ENCODE measurements at regions not wholly inside any gene's neighbourhood (a gene's known extent, or its start where the extent isn't known, plus 50 kb on each side); places are given as distances from the start of the nearest gene placed in this dataset.

DNA sequence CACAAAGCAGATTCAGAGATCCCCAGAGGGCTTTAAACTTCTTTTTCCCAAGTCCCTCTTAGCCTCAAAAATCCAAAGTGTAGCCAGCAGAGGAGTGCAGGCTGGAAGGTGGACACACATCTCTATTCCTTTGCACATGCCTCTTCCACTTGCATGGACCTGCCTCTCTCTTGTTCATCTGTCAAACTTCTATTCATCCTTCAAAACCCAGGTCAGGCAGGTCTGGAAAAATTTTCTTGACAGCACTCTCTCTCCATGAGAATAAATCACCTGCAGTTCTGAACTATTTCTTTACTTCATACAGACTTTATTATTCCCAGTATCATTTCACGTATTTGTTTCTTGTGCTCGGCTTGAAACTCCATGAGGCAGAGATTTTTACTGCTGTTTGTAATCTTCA, 127.5 kb downstream of the SS18 start:
- DNase-seq: no peak

DNA sequence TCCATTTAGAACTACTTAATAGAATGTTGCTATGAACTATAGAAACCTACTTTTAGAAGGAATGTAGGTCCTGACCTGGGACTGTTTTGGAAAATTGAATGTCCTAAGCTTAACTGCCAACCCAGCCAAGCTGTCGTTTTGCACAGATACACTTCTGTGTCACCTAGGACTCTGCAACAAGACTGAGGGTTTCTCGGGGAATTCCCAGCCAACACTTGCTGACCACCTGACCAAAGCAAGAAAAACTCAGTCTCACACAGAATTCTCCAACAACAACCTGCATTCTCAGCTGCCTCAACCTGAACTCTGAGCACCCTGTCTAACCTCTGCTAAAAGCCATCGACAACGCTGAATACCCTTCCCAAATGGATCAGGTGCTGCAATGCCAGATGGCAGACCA, 128.2 kb downstream of the SS18 start:
- DNase-seq: no peak

DNA sequence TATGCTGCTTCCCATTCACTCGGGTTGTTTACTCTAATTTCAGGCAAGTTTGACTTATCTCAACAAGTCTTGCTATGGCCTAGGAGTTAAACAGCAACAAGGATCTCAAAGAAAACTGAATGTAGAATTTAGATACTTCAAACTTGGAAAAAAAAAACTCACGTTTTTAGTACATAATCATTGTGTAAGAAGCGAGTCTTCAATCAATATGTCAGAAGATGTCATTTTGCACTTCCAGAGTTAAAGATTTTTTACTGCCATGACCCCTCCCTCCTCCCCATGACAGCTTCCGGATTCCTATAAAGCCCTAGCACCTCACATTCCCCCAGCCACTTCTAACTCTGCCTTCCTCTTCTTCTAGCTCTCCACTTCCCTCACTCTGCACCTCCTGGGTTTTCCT, 133.4 kb downstream of the SS18 start:
- no peak for DNase-seq

DNA sequence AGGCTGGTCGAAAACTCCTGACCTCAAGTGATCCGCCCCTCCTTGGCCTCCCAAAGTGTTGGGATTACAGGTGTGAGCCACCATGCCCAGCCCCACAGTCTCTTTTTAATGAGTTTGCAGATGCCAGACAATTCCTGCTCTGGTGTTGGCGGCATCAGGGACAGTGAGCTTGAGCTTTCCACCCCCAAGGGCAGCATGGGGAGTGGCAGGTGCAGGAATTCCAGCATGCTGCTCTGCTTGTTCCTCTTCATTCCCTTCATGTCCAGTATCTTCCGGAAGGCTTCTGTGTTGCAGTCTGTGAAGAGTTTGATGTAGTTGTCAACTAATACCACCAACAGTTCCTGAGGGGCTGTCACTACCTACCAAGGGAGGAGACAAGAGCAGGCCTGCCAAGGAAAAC, 137.3 kb downstream of the SS18 start:
- no peak for DNase-seq

DNA sequence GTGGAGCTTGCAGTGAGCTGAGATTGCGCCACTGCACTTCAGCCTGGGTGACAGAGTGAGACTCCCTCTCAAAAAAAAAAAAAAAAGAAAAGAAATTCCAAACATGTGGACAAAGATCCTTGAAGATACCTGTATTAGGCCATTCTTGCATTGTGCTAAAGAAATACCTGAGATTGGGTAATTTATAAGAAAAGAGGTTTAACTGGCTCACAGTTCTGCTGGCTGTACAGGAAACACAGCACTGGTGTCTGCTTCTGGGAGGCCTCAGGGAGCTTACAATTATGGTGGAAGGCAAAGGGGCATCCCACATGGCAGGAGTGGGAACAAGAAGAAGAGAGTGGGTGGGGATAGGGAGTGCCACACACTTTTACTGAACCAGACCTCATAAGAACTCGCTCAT, 140.1 kb downstream of the SS18 start:
- DNase-seq: no peak

DNA sequence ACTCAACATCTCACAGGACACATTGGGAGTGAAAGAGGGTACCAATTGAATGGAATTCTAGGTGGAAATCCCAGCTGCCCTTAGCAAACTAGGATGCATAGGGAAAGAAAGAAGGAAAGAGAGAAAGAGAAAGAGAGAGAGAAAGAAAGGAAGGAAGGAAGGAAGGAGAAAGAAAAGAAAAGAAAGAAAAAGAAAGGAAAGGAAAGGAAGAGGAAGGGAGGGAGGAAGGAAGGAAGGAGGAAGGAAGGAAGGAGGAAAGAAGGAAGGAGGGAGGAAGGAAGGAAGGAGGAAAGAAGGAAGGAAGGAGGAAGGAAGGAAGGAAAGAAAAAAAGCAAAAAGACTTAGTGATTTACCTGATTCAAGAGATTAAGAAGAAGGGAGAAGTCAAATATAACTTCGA, 143.9 kb downstream of the SS18 start:
- DNase-seq: no peak

DNA sequence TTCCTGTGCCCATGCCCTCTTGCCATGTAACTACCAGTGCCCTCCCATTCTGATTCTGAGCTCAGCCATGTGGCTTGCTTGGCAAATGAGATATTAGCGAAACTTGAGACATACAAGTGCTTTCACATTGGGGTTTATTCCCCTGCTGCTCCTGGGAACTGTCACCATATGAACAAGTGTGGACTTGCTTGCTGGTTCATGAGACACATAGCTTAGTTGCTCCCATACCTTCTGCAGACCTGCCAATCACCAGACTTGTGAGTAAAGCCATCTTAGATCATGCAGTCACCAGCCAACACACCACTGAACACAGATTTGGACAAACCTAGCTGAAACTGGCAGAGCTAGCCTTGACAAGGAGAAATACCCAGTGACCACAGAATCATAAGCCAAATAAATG, 155.1 kb downstream of the SS18 start:
- no peak for DNase-seq

DNA sequence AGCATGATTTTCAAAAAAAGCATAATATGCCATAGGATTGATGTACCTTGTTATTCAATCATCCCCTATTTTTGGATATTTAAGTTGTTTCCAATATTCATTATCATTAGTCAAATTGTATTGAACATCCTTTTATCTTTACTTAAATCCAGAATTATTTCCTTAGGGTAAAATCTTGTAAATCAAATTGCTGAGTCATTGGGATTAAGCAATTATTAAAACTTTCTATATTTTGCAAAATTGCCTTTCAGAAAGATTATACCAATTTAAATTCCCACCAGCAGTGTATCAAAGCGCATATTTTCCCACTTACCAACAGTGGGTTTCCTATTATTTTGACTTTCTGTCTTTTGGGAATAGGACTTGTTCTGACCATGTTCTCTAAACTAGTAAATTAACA, 159.3 kb downstream of the SS18 start:
- DNase-seq: no peak

DNA sequence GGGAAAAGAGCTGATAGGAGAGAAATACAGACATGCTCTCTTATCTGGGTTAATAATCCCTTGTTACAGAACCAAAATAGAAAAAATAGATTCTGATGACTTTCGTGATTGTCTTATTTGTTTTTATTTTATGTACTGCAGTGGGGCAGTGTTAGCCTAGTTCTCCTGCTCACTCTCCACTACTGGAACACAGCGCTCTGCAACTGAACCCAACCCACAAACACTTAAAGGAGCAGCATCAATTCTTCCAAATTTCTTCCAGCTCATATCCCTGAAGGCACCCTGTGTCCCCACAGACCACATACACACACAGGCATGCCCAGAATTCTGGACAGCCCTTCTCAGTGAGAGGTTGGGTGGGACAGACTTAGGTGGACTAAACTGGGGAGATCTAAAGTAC, 160.6 kb downstream of the SS18 start:
- DNase-seq: no peak

DNA sequence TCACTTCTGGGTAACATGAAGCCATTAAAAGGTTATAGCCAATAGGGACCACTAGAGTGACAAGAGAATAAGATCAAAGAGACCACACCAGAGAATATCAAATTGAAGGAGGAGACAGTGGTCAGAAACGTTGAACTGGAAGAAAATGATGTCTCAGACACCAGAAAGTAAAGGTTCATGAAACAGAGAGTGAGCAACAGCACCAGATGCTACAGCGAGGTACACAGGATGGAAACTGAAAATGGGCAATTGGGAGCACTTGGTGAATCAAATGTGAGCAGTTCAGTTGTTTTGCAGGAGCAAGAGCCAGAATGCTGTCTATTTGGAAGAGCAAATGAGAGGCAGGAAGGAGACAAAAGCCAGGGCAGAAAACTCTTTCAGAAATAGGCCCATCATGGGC, 162.6 kb downstream of the SS18 start:
- no peak for DNase-seq

DNA sequence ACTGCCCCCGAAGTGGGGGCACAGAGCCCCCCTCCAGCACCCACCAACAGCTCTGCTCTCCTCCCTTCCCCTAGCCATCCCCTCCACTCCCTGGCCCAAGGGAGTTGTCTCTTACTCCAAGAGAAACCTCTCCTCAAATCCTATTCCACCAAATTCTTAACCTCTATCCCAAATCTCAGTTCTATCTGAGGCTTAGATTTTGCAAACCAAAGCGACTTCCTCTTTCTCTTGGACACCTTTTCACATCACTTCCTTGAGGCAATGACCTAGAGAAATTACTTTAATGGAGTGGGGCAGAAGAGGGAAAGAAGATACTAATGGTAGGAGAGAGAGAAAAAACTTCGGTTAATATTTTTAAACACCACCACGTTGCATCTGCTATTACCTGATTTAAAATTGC, 167.2 kb downstream of the SS18 start:
- no peak for DNase-seq

DNA sequence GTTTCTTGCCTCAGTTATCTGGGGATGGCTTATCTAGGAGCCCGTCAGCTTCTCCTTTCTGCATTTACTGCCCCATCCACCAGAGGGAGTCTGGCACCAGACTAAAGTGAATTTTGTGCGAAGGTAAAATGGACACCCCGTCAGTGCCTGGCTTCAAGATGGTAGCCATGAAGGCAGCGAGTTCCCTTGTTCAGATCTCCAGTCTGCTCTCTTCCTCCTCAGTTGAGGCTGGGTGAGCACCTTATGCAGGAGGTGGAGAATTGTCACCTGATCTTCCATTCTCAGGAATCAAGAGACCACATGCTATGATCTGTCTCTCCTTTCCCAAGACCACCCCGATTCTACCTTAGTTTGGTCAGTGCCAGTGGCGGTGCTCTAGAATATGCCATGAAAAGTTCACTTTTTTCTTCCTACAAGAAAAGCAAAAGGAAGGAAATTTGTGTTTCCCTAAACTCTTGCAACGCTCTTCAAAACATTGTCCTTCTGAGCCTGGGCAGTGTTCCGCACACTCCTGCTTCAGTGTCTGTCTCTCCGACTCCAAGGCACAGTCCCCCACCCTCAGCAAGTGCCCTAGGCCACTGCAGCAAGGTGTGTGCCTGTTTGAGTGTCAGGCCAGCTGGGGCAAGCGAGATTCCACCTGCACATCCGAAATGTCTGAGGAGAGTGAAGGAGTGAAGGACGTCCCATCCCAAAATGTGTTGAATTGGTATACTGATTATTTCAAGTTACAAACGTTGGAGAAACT, 168.6 kb downstream of the SS18 start:
- DNase-seq: peak; percentile 13

DNA sequence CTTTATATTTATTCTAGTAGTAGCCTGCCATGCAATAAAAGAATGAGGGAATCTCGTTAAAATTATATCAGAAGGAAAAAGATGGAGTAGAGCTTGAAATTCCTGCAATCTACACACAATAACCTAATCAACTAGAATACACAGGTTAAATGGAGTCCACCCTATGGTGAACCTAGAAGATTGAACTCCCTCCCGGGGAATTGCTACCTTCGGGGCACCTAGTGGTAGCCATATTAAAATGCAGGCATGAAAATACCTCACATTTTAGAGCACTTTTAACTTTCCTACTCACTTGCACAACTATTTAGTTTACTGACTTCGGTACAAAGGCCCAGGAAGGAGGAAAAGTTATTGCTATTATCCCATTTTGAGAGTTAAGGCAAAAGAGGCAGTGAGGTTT, 174.5 kb downstream of the SS18 start:
- no peak for DNase-seq

DNA sequence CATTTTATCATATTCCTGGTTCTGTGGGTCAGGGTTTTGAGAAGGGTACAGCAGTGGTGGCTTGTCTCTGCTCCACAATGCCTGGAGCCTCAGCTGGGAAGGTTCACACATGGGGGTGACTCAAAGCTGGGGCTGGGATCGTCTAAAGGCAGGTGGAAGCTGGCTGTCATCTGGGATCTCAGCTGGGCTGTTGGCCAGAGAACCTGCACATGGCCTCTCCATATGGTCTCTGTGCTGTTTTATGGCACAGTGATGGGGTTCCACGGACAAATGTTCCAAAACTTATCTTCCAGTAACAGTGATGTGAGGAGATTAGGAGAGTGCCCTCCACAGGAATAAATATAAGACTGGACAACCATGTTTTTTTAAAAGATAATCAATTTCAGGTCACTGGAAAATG, 191.4 kb downstream of the SS18 start:
- no peak for DNase-seq

DNA sequence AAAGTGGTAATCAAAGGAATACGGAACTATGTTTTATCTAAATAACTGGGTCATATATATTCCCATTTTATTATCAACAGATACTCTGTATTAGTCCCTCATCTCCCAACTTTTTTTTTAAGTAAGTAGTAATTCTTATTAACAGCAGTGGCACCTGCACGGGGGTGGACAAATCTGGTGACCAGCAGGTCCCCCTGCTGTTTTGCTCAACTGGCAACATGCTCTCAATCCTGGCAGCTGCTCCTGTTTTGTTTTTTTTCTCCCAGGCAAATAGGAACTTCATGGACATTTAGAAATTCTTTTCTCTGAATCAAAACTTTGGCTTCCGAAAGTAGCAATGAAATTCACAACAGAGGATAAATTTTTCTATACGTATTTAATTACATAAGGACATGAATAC, 193.5 kb downstream of the SS18 start:
- no peak for DNase-seq

DNA sequence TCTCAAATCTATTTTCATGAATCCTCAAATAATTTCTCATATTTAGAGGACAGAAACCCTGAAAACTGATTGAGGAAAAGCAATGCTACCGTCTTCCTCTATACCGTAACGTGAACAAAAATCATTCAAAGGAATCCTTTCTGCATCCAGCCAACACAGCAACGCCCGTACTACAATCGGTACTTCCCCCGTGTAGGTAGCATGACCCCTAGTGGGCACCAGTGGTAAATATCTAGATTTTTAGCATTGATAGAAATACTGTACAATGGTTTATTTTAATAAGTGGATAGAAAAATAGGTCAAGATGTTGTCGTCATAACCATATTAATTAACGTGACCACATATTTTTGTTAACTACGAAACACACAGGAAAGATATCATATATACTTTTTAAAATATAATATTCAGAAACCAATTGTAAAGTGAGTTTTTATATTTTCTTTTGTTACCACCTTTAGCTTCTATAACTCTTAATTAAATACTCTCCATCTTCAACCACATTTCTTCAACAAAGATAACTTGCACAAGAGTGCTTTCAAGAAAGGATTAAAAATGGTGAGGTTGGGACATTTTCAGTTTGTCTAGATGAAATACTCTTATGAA, 194.1 kb downstream of the SS18 start:
- DNase-seq: no peak

DNA sequence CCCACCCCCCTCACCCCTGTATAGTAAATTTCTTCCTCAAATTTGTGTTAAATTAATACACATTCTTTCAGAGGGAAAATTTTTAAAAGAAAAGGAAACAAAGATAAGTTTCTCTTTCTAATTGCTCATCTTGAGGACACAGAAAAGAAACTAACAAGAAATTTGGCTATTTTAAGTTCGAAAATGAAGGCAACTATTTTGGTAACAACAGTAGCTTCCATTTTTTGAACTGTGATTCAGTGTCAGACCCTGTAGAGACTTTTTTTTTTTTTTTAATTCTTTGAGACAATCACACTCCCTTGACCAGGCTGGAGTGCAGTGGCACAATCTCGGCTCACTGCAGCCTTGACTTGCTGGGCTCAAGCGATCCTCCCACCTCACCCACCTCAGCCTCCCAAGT, 194.9 kb downstream of the SS18 start:
- DNase-seq: no peak

DNA sequence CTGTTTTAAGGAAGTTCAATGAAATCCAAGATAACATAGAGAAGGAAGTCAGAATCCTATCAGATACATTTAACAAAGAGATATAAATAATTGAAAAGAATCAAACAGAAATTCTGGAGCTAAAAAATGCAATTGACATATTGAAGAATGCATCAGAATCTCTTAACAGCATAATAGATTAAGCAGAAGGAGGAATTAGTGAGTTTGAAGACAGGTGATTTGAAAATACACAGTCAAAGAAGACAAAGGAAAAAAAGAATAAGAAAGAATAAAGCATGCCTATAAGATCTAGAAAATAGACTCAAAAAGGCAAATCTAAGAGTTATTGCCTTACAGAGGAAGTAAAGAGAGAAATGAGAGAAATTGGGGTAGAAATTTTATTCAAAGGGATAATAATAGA, 204.1 kb downstream of the SS18 start:
- DNase-seq: no peak

DNA sequence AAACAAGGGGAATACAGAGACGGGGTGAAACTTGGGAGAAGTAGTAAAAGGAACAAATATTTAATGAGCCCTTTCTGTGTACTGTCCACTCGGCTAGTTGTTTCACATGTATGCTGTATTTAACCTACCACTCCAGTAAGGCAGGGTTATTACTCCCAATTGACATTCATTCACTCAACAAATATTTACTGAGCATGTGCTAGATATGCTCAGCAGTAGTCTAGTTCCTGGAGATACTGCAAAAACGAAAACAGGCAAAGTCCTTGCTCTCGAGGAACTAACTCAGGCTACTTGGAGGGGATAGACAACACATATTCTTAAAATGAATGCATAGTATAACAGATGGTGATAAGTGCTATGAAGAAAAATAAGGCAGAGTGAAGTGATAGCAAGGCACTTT, 207.3 kb downstream of the SS18 start:
- no peak for DNase-seq

DNA sequence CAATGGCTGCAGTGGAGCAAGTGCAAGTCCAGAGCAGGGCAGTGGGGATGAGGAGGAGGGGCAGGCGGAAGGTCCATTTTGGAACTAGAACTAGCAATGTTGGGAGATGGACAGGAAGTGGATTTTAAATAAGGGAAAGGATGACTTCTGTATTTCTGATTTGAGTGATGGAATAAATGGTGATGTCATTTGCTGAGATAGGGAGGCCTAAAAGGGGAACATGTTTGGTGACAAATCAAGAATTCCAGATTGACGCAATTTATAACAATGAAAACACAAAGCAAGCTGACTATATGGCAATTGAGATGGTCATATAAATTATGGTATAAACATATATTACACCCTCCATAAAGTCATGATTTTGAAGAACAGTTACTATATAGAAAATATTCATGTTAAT, 209.3 kb downstream of the SS18 start:
- no peak for DNase-seq

DNA sequence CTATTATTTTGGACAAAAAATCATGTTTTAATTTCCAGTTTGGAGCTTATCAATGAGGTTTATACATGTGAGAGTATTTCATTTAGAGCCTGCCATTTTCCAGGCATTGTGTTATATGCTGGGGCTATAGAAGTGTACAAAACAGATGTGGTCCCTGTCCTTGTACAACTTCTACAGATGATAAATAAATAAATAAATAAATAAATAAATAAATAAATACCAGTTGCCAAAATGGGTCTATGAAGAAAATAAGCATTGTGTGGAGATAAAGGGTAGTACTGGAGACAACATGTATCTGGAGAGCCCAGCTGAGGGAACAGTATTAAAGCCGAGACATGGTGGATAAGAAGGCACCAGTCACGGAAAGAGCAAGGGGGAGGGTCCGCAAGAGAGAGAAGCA, 210.0 kb downstream of the SS18 start:
- DNase-seq: no peak

DNA sequence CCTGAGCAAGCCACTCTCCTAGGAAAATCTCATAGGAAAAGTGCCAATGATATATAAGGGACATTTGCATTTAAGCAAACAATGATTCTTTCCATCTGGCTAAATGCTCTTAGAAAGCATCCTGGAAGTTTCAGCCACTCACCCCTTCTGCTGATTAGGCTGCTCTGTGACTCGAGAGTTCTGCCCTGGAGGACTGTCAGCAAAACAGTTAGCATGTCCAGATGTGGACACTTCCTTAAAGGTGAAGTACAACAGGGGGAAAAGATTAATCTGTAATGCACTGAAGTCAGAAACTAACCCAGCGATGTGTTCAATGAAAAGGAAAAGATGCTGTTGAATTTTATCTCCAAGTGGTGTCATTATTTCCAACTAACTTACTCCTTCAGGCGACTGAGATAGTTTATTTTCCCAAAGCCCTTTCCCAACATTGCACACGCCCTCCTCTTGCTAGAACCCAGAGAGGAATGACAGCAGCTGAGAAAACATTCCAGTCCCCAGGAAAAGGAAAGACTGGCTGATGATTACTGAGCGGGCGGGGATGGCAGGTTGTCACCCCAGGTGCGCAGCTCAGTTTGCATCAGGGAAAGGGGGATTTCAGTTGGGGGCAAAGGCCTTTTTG, 214.0 kb downstream of the SS18 start:
- no peak for DNase-seq

DNA sequence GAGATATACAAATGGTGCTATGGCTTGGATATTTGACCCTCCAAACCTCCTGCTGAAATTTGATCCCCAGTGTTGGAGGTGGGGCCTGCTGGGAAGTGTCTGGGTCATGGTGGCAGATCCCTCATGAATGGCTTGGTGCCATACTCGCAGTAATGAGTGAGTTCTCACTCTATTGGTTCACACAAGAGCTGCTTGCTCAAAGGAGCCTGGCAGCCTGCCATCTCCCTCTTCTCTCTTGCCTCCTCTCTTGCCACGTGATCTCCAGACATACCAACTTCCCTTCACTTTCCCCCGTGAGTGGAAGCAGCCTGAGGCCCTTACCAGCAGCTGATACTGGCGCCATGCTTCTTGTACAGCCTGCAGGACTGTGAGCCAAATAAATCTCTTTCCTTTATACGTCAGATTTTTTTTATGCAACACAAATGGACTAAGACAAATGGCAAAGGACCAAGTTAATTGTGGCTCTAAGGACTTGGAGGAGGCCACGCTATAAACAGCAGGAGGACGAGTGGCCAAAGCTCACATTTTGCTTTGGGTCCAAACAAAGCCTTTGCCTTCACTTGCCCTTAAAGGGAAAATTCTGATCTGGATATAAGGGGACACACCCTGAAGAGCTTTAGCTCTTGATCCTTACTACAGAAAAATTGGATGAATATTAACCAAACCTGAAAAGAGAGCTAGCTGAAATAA, 214.7 kb downstream of the SS18 start:
- no peak for DNase-seq

DNA sequence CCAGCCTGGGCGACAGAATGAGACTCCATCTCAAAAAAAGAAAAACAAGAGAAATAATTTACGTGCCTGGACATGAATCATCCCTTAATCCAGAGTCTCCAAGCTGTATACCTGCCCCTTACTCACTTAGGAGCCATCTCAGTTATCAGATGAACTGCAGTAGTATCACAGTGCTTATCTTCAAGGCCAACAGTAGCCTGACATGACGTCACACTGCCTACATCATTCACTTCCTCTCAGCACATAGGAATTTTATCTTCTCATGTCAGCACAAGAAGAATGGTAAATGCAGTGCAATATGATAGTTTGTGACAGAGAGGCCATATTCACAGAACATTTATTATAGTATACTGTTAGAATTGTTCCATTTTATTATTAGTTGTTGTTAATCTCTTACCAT, 216.6 kb downstream of the SS18 start:
- no peak for DNase-seq

All from GF-D8 (cell line).